ENCODE measurements at regions not wholly inside any gene's neighbourhood (a gene's known extent, or its start where the extent isn't known, plus 50 kb on each side); places are given as distances from the start of the nearest gene placed in this dataset.
A peak's percentile ranks its signal among the peaks of the same experiment; 100 is the strongest.

DNA sequence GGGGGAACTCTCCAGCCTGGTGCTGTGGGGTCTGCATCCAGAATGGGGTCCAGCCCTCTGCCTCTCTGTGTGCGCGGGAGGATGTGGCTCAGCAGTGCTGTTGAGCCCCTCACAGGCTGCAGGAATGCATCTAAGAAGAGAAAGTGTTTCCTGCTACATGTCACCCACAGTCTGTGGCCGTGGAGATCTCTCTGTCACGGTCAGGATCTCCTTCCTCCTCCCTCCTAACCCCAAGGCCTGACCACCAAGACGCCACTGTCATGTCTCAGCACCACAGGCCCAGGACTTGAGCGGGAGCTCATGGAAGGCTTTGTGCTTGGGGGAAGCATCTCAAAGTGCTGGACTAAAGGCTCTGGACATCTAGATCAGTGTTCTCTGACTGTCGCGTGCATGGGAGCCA, 90.1 kb downstream of the SREK1 start:
- Mint-ChIP-seq H3K9me3 (no peaks in the 10 kb centered on the region), H3K27ac (no peak overlapping the region), H3K4me3 (no peak overlapping the region), H3K36me3 (ENCODE audit: low read depth) (no peaks in the 10 kb centered on the region), H3K27me3 (no peaks in the 10 kb centered on the region), H3K4me1 (no peaks in the 10 kb centered on the region)
- no peak for ATAC-seq (replicated peaks)

DNA sequence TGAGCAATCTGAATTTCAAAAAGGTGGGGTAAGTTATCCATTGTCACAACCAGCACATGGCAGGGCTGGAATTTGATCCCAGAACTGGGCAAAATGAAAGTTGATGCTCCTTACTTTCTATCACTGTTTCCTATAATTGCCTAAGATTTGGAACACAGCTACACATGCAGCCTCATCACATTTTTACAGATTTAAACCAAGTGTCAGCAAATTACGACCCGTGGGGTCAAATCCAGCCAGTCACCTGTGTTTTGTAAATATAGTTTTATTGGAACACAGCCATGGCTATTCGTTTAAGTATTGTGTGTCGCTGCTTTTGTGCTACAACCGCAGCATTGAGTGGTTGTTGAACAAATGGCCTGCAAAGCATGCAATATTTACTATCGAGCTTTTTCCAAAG, 94.3 kb downstream of the SREK1 start:
- no peak overlapping the region for H3K27ac Mint-ChIP-seq
- no peak overlapping the region for H3K4me3 Mint-ChIP-seq
- no peaks in the 10 kb centered on the region for H3K36me3 Mint-ChIP-seq (ENCODE audit: low read depth)
- no peaks in the 10 kb centered on the region for H3K9me3 Mint-ChIP-seq
- ATAC-seq (replicated peaks) = no peak
- peaks cover 3% of the 10 kb centered on the region for H3K27me3 Mint-ChIP-seq
- H3K4me1 Mint-ChIP-seq = no peaks in the 10 kb centered on the region

DNA sequence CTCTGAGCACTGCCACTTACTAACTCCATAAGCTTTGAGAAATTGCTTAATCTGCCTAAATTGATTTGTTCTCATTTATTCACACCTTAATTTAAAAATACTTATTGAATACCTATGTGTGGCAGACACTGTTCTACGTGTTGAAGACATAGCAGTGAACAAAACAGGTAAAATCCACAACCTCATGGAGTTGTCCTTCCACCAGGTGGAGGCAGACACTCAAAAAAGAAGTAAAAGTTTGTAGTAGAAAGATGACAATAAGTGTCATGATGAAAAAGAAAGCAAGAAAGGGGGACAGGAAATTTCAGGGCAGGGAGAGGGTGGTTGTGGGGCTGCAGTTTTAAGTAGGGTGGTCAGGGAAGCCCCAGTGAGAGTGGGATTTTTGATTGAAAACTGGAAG, 94.9 kb downstream of the SREK1 start:
- H3K36me3 Mint-ChIP-seq (ENCODE audit: low read depth) = no peaks in the 10 kb centered on the region
- H3K27me3 Mint-ChIP-seq = peaks cover 3% of the 10 kb centered on the region
- no peaks in the 10 kb centered on the region for H3K4me1 Mint-ChIP-seq
- H3K9me3 Mint-ChIP-seq = no peaks in the 10 kb centered on the region
- H3K4me3 Mint-ChIP-seq = no peak overlapping the region
- H3K27ac Mint-ChIP-seq = no peak overlapping the region
- ATAC-seq (replicated peaks) = no peak

DNA sequence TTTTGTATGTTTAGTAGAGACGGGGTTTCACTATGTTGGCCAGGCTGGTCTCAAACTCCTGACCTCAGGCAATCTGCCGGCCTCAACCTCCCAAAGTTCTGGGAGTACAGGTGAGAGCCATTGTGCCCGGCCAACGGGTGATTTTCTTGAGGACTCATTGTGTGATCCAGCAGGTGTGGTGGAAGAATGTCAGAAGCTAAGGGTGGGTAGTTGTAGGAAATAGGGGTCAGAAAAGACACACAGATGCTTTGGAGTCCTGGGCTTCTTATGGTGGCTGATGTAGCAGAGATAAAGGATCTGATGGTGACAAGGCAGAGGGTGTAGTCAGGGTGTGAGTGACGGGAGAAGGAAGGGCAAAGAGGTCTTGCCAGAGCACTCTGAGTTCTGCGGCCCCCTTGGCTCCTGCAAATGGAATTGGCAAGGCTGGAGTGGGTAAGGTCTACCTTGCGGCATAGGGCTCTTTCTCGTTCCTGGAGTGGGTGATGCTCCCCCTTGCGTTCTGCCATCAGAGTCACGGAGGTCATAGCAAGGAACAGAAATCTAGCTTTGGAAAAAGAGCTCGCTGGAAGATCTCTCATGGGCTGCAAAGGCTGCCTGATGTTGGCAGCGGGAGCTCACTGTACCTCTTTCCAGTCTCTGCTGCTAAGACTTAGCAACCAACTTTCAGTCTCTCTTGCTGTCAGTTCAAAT, 97.2 kb downstream of the SREK1 start:
- no peak for ATAC-seq (replicated peaks)
- Mint-ChIP-seq H3K4me1 (no peaks in the 10 kb centered on the region), H3K27ac (no peak overlapping the region), H3K36me3 (ENCODE audit: low read depth) (no peaks in the 10 kb centered on the region), H3K4me3 (no peak overlapping the region), H3K9me3 (no peaks in the 10 kb centered on the region), H3K27me3 (peaks cover 3% of the 10 kb centered on the region)

DNA sequence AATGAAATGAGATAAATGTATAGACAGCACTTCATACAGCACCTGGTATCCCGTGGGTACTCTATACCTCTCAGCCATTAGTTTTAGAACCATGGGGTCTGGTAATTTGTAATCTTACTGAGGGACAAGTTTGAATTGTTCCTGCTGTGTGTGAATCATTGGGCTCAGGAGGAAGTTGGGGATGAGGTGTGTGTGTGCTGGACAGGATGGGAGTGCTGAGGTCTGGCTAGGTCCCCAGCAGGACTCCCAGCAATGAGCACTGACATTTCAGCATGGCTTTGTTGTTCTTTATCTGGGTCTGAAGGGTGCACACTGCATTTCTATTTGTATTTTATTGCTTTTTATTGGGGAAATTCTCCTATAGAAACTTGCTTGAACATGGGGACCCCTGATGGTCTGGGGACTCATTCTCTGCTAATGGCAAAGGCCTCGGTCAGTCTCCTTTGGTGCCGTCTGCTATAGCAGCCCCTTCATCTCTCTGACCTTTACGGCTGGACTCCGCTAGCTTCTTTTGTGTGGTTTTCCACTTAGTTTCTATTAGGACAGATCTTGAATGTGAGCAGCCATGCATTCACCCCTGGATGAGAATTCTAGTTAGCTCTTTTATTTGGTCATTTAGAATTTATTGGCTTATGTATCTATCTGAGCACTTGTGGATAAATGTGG, 98.1 kb downstream of the SREK1 start:
- Mint-ChIP-seq H3K27me3 (peaks cover 3% of the 10 kb centered on the region), H3K4me1 (no peaks in the 10 kb centered on the region), H3K27ac (no peak overlapping the region), H3K4me3 (no peak overlapping the region), H3K9me3 (no peaks in the 10 kb centered on the region), H3K36me3 (ENCODE audit: low read depth) (no peaks in the 10 kb centered on the region)
- no peak for ATAC-seq (replicated peaks)

DNA sequence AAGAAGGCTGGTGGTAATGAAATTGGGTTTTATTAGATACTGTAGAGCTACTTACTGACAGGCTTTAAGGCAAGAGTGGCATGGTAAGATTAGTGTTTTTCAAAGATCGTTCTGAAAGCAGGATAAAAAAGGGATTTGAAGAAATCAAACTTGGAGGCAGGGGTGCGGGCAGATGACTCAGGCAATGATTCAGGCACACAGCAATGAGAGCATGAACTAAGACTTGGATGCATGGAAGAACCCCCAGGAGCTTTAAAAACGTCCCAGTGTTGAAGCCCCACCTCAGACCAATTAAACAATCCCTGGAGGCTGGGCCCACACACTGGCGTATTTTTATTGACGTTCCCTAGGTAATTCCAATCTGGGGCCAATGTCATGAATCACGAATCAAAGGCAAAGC, 102.5 kb downstream of the SREK1 start:
- no peaks in the 10 kb centered on the region for H3K27me3 Mint-ChIP-seq

DNA sequence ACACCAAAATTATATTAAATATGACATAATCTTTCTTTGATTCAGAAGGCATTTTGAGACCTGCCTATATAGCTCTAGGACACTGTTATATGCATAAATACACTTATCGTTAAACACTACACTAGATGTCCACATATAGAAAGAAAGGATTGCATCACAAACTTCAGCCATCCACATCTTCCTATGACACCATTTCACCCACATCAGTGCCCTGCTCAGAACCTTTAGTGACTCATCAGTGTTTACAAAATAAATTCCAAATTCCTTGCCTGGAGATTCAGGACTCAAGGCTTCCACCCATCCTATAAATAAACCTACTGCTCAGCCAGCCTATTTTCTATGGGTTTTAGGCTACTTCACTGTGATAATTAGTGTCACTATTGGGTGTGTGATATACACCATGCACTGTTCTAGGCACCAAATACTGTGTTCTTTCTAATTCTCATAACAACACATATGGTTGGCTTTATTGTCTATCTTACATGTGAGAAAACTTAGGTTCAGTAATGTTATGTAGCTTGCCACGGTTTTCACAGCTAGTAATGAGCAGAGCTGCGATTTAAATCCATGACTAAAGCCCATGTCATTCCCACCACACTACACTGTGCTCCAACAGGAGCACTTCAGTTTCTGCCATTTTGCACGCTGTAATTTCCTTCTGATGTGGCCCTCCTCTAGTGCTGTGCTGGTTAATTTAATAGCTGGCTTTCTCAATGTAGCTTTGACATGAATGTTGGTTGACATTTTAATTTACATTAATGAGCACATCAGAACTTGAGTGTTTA, 103.3 kb downstream of the SREK1 start:
- H3K27me3 Mint-ChIP-seq = no peaks in the 10 kb centered on the region
- H3K36me3 Mint-ChIP-seq (ENCODE audit: low read depth) = no peaks in the 10 kb centered on the region
- H3K27ac Mint-ChIP-seq = no peak overlapping the region
- no peaks in the 10 kb centered on the region for H3K9me3 Mint-ChIP-seq
- no peaks in the 10 kb centered on the region for H3K4me1 Mint-ChIP-seq
- no peak overlapping the region for H3K4me3 Mint-ChIP-seq
- ATAC-seq (replicated peaks) = no peak

More for the DNA sequence above, 102.5 kb downstream of the SREK1 start:
- Mint-ChIP-seq H3K9me3 (no peaks in the 10 kb centered on the region), H3K27ac (no peak overlapping the region), H3K36me3 (ENCODE audit: low read depth) (no peaks in the 10 kb centered on the region), H3K4me3 (no peak overlapping the region), H3K4me1 (no peaks in the 10 kb centered on the region)
- no peak for ATAC-seq (replicated peaks)

DNA sequence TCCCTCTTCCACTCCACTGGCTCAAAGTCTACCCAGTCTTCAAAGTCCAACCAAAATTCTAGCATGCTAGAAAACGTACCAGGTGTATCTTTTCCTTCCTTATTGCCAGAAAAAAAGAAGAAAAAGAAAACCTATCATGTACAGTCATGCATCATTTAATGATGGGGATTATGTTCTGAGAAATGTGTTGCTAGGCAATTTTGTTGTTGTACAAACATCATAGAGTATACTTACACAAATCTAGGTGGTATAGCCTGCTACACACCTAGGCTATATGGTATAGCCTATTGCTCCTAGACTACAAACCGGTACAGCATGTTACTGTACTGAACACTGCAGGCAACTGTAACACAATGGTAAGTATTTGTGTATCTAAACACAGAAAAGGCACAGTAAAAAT, 104.8 kb downstream of the SREK1 start:
- Mint-ChIP-seq H3K4me3 (no peak overlapping the region), H3K36me3 (ENCODE audit: low read depth) (no peaks in the 10 kb centered on the region), H3K27me3 (no peaks in the 10 kb centered on the region), H3K27ac (no peak overlapping the region), H3K4me1 (no peaks in the 10 kb centered on the region), H3K9me3 (no peaks in the 10 kb centered on the region)
- ATAC-seq (replicated peaks) = no peak

DNA sequence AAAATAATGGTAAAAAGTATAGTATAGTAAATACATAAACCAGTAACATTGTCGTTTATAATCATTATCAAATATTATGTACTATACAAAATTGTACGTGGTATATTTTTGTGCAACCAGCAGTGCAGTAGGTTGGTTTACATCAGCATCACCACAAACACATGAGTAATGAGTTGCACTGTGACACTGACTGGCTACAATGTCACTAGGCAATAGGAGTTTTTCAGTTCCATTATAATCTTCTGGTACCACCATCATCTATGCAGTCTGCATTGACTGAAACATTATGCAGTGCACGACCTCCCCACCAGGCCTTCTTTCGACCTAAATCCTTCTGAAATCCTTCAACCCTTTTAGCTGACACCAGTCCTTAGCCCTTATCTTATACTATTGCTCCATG, 105.8 kb downstream of the SREK1 start:
- H3K27me3 Mint-ChIP-seq = no peaks in the 10 kb centered on the region
- H3K27ac Mint-ChIP-seq = no peak overlapping the region
- no peaks in the 10 kb centered on the region for H3K9me3 Mint-ChIP-seq
- no peak overlapping the region for H3K4me3 Mint-ChIP-seq
- H3K4me1 Mint-ChIP-seq = no peaks in the 10 kb centered on the region
- ATAC-seq (replicated peaks) = peak; percentile 29
- no peaks in the 10 kb centered on the region for H3K36me3 Mint-ChIP-seq (ENCODE audit: low read depth)

DNA sequence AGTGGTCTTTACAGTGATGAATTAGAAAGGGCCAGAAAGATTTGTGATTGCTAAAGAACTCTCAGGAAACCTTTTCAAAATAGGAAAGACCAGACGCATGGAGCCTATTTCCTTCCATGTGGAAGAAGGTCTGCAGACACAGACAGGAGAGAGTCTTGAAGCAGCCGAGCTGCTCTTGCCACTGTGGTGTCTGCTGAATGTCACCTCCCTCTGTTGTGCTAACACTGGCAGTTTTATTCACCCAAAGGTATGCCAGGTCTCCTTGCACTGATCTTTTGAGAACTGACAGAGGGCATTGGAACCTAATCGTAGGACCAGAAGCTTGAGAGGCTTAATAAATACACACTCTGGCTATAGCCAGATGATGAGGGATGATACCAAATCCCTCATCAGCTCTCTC, 108.7 kb downstream of the SREK1 start:
- Mint-ChIP-seq H3K4me1 (no peaks in the 10 kb centered on the region), H3K4me3 (no peak overlapping the region), H3K9me3 (no peaks in the 10 kb centered on the region), H3K27ac (no peak overlapping the region), H3K36me3 (ENCODE audit: low read depth) (no peaks in the 10 kb centered on the region), H3K27me3 (no peaks in the 10 kb centered on the region)
- no peak for ATAC-seq (replicated peaks)

DNA sequence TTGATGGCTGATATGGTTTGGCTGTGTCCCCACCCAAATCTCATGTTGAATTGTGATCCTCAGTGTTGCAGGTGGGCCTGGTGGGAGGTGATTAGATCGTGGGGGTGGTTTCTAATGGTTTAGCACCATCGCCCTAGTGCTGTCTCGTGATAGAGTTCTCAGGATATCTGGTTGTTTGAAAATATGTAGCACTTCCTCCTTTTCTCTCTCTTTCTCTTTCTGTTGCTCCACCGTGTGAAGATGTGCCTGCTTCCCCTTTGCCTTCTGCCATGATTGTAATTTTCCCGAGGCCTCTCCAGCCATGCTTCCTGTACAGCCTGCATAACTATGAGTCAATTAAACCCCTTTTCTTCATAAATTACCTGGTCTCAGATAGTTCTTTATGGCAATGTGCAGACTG, 111.6 kb downstream of the SREK1 start:
- Mint-ChIP-seq H3K27me3 (no peaks in the 10 kb centered on the region), H3K27ac (no peak overlapping the region), H3K36me3 (ENCODE audit: low read depth) (no peaks in the 10 kb centered on the region), H3K4me1 (no peaks in the 10 kb centered on the region), H3K9me3 (no peaks in the 10 kb centered on the region), H3K4me3 (no peak overlapping the region)
- ATAC-seq (replicated peaks) = no peak

DNA sequence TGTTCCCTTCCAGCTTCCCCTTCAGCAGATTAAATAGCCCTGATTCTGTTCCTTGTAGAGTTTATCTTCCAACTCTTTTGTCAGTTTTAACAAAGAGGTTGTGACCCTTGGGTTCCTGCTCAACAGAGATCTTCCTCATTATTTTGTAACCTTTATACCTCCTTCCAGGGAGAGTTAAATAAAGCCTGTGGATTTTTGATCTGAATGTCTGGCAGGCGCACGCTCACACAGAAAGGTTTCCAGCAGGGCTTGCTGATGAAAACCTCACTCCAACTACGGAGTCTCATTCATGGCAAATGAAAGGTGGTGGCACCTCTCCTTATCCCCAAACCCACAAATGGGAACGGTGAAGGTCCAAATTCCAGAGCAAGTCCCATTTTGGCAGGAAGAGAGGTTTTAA, 129.0 kb downstream of the SREK1 start:
- H3K27ac Mint-ChIP-seq = no peak overlapping the region
- H3K36me3 Mint-ChIP-seq (ENCODE audit: low read depth) = no peaks in the 10 kb centered on the region
- H3K4me1 Mint-ChIP-seq = no peaks in the 10 kb centered on the region
- H3K4me3 Mint-ChIP-seq = no peak overlapping the region
- no peak for ATAC-seq (replicated peaks)
- H3K9me3 Mint-ChIP-seq = no peaks in the 10 kb centered on the region
- H3K27me3 Mint-ChIP-seq = peaks cover 15% of the 10 kb centered on the region

DNA sequence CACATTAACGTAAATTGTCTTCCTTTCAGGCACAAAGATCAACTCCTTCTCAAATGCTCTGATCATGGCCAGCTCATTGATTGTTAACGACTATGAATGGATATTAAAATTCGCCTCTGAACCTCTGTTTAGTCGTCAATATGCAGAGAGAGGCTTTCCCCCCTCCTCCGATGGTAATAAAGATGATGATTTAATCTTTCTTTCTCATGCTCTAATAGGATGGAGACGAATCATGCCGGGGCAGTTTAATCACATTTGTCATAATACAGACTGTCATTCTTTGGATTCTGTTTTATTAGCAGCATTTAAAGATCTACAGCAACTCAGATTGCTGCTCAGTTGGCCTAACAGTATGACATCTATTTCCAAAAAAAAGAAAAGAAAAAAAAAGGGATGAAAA, 132.9 kb downstream of the SREK1 start:
- Mint-ChIP-seq H3K27ac (no peak overlapping the region), H3K36me3 (ENCODE audit: low read depth) (no peaks in the 10 kb centered on the region), H3K4me3 (no peak overlapping the region), H3K4me1 (no peaks in the 10 kb centered on the region), H3K27me3 (peaks cover 18% of the 10 kb centered on the region), H3K9me3 (no peaks in the 10 kb centered on the region)
- ATAC-seq (replicated peaks) = no peak

DNA sequence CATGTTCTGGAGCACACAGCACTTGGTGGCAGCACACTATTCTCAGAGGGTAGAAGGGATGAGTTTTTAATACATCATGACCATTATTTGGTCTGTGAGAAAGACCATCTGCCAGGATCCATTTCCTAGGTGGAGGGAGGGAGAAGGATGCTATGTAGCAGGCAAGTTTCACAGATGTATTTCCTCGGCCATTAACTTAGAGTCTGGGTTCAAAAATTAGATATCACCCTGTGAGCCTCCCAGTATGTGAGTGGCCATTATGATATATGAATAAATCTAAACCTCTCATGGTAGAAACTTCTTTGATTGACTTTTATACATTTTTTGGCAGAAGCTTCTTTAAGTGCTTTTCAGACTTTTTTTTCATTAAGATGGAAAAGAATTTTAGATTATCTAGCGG, 133.9 kb downstream of the SREK1 start:
- Mint-ChIP-seq H3K4me1 (no peaks in the 10 kb centered on the region), H3K27me3 (peaks cover 18% of the 10 kb centered on the region), H3K4me3 (no peak overlapping the region), H3K27ac (no peak overlapping the region), H3K36me3 (ENCODE audit: low read depth) (no peaks in the 10 kb centered on the region), H3K9me3 (no peaks in the 10 kb centered on the region)
- no peak for ATAC-seq (replicated peaks)

DNA sequence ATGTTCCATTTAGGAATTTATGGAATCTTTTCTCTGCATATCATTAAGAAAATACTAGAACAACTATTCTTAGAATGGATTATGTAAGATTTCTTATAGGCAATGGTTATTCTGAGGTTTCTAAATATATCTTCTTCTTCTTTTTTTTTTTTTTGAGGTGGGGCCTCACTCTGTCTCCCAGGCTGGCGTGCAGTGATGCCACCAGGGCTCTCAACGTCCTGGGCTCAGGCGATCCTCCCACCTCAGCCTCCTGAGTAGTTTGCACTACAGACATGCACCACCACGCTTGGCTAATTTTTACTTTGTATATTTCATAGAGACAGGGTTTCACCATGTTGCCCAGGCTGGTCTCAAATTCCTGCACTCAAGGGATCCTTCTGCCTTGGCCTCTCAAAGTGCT, 137.2 kb downstream of the SREK1 start:
- Mint-ChIP-seq H3K4me1 (no peaks in the 10 kb centered on the region), H3K4me3 (no peak overlapping the region), H3K36me3 (ENCODE audit: low read depth) (no peaks in the 10 kb centered on the region), H3K27me3 (peaks cover 12% of the 10 kb centered on the region), H3K27ac (no peak overlapping the region), H3K9me3 (no peaks in the 10 kb centered on the region)
- no peak for ATAC-seq (replicated peaks)

Data from activated T-helper 17 cell treated with anti-CD3 and anti-CD28 coated beads, Interleukin-2, amount 50 U/mL, for 72 hours (primary cell).